Stimulated activated CD4-positive, alpha-beta T cell treated with anti-CD3 and anti-CD28 coated beads, Interleukin-4, amount 100 ng/mL, for 24 hours (primary cell): ENCODE measurements at regions not wholly inside any gene's neighbourhood (a gene's known extent, or its start where the extent isn't known, plus 50 kb on each side); places are given as distances from the start of the nearest gene placed in this dataset.
"Not testable (repeated sequence)": the region's sequence is repeated elsewhere in the genome, so short reads cannot be mapped to it uniquely, and the experiment has no call there.

Source experiments
- DNase-seq: peaks from one replicate; pipeline ENCODE4 v3.0.0-alpha.2; 2020

DNA sequence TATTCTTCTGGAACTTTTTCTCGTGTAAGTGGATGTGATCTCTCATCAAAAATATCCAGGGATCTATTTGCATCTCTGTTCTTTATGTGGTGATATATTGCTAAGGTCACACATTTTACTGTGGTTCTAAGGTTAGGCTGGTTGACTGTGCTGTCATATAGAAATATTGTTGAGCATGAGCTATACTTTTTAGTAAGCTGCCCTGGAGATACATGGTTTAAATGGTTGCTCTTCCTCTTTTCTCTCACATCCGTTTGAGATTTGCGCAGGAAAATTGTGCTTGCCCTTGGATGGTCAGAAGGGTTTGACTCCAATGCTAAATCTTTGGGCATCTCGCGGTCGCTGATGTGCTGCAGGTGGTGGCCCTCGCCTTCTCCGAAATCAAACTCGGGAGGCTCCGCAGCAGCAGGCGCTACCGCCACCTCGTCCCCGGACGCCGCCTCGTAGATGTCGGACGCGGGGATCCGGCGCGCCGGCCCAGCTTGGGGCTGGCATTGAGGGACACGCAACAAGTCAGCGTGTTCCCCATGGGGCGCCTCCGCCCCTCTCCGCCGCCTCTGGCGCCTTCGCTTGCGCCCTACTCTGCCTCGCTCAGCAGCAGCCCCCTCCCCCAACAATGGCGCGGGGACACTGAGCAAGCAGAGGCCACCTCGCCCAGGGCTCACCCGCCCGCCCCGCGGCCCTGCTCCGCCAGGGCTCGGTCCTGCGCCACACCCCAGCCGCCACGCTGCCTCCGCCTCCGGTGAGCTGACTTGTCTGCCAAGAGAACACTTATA is 154.5 kb downstream of the MSN start:
- peak; percentile 43 for DNase-seq

GRCh38 chrX:65819983-65820382 is 152.5 kb downstream of the MSN start:
- DNase-seq, result not testable (repeated sequence)

DNA sequence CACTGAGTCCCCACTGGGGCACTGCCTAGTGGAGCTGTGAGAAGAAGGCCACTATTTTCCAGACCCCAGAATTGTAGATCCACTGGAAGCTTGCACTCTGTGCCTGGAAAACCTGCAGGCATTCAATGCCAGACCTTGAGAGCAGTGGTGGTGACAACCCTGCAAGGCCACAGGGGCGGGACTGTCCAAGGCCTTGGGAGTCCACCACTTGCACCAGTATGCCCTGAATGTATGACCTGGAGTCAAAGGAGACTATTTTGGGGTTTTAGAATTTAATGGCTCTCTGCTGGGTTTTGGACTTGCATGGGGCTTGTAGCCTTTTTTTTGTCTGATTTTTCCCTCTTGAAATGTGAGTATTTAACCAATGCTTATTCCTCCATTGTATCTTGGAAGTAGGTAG is 145.8 kb downstream of the MSN start:
- no peak for DNase-seq

- DNase-seq, result no peak
These were observed 144.2 kb downstream of the MSN start for GRCh38 chrX:65811558-65812228.
